Ammon's horn (tissue), 1 donor: ENCODE measurements at regions not wholly inside any gene's neighbourhood (a gene's known extent, or its start where the extent isn't known, plus 50 kb on each side); places are given as distances from the start of the nearest gene placed in this dataset.
A peak's percentile ranks its signal among the peaks of the same experiment; 100 is the strongest.

Experiments
- DNase-seq: peaks from one replicate; pipeline ENCODE4 v3.0.0-alpha.2; 2016; ENCODE audit warnings: low spot score

DNA sequence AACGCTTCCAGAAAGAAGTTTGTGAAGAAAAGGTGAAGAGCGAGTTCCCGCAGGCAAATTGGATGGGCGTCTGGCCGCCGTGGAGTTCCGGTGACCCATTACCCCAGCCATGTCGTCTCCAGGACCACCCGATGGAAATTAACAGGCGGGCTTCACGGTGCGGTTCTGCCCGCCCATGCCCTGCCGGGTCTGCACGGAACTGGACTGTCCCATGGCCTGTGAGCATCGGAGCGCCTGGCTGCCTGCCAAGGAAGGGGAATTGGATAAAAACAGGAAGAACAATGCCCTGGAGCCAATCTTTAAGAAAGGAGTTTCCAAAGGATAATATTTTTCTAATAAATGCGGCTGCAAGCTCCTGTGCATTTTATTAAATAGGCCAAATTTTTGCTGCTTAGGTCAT lies 319.8 kb upstream of the SLC7A11 start:
- no peak for DNase-seq

DNA sequence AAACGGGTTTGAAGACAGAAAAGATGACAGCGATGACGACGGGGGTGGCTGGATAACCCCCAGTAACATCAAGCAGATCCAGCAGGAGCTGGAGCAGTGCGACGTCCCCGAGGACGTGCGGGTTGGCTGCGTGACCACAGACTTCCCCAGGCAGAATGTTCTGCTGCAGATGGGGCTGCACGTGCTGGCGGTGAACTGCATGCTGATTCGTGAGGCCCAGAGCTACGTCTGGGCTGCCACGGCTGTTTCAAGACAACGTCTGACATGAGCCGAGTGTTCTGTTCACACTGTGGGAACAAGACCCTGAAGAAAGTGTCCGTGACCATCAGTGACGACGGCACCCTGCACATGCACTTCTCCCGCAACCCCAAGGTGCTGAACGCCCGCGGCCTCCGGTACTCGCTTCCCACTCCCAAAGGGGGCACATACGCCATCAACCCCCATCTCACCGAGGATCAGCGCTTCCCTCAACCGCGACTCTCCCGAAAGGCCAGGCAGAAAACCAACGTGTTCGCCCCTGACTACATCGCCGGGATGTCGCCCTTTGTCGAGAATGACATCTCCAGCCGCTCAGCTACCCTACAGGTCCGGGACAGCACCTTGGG lies 319.2 kb upstream of the SLC7A11 start:
- DNase-seq = no peak

DNA sequence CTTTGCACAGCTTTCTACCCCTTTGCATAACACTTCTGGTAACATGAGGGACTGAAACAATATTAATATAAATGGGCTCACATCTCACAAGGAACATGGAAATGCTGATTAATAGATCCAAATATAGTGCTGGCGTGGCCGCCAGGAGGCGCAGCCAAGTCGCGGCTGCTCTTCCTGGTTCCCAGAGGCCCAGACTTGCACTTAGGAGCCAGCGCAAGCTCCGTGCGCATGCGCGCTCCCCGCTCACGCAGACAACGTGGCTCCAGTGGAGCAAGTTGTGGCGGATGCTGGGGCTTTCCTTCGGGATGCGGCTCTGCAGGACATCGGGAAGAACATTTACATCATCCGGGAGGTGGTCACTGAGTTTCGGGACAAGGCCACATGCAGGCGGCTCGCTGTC lies 318.3 kb upstream of the SLC7A11 start:
- no peak for DNase-seq

DNA sequence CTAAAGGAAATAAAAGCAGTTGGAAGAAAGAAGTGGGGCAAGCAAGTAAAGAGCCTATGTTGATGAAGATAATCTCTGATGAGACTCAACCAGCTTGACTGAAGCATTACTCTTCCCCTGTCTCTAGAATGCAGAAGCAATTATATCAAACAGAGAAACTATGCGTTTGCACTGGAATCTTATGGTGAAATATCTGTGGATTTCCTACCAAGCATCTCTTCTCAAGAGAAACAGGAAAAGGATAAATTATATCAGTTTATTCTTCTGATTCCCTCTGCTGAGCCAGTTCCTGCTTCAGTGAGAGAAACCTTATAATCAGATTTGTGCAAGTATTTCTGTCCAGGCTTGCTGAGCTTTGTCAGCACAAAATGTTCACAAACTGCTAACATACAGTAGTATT lies 316.7 kb upstream of the SLC7A11 start:
- DNase-seq = no peak

DNA sequence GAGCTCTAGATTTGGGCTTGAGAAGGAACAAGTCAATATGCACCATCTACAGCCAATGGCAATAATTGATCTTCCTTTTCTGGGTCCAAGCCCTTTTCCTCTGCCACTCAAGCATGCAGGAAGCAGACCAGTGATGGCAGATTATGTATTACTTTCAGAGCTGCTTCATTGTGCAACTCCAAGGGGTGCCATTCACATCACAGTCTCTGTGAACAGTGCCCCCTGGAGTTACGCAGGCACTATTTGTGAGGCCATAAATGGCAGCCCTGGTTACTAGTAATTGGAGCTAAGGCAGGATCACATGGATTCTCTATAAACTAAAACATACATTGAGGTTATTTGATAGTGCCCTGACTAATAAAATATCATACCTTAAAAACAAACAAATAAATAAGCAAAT lies 313.4 kb upstream of the SLC7A11 start:
- no peak for DNase-seq

DNA sequence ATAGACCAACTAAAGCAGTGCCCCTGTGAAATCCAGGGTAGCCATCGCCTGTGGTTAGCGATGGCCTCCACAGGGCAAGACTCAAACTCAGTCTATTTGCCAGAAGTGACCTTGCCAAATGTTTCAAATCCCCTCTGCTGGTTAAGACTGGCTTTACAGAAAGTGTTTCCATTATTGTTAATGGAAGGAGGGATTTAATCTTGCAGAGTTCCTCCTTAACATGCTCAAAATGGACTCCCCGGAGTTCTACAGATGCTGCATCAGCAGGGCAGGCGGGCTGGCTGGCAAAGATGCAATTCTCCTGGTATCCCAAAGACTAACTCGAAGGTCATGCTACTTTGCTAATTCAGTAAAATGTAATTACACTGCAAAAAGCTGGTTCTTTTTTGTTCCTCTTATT lies 313.0 kb upstream of the SLC7A11 start:
- no peak for DNase-seq

DNA sequence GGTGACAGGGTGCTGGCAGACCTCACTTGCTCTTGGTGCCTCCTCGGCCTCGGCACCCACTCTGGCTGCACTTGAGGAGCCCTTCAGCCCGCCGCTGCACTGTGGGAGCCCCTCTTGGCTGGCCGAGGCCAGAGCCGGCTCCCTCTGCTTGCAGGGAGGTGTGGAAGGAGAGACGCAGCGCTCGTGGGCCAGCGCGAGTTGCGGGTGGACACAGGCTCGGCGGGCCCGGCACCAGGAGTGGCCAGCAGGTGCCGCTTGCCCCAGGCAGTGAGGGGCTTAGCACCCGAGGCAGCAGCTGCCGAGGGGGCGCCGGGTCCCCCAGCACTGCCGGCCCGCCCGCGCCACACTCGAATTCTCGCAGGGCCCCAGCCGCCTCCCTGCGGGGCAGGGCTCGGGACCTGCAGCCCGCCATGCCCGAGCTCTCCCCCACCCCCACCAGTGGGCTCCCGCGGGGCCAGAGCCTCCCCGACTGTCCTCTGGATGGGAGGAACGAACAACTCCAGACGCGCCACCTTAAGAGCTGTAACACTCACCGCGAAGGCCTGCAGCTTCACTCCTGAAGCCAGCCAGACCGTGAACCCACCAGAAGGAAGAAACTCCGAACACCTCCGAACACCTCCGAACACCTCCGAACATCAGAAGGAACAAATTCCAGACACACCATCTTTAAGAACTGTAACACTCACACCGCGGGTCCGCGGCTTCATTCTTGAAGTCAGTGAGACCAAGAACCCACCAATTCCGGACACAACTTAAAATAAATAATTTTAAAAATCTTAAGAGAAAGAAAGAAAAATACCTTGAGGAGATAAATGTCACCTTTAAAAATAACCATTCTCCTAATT lies 311.1 kb upstream of the SLC7A11 start:
- no peak for DNase-seq

DNA sequence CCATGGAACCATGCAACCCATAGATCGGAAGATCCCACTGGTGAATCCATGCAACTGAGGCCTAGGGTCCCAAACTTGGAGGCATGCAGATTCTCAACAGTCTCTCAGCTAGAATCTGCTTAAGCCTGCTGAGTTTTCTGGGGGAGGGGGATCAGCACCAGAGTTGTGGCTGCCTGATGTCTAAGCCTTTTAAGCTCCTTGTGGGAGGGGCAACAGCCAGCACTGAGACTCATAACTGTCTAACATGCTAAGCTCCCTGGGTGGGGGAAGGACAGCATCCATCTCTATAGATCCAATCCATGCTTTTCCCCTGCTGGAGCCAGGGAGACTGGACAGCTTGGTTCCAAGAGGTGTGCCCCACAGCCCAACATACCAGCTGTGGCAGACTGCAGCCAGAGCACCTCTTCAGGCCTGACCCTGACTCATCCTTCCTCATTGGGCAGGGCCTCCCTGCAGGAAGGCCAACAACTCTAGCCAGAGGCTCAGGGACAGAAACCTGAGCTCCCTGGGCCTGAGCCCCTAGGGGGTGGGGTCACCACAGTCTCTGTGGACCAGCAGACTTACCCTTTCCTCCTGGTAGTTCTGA lies 300.1 kb upstream of the SLC7A11 start:
- no peak for DNase-seq

DNA sequence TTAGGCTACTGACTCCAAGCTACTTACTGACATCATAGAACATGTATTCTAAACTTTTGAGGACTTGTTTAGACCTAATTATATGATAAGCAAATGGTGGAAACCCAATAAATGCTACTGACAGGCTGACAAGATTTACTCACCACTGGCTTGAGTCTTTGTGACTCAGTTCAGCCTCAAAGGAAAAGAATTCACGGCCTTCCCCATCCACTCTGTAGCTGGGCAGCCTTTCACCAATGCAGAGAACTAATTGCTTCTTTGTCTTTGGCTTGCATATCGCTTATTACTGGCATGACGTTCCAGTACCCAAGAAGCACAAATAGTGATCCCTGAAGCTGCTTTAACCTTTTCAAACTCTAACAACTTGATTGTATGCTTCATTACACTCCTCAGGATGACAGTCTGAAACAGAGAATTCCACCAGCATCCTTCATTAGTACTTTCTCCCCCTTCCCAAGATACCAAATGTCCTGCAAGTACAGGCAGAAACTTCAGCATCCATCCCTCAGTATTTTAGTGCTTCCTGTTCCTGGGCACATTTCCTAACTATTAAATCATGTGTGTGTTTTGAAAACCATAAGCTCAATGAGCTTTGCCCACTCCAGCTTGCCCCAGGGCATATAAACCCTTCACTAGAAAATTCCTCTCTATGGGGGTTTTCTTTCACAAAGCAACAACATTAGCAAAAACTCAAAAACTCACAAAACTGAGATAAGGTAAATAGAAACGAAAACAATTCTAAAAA lies 298.1 kb upstream of the SLC7A11 start:
- DNase-seq = no peak

DNA sequence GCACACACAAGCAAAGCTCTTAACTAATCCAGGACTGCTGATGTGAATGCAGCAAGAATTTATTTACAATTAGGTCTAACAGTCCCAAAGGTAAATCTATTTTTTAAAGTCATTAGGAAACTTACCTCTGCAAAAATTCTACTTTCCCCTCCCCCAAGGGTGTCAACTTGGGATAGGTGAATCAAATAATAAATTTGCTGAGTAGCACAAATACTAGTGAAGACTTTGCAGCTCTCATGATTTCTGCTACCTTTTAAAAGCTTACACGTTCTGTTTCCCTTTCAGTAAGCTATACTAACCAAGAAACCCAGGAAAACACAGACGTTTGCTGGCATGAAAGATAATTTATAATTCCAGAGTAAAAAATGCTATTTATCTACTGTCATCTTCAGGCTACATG lies 296.6 kb upstream of the SLC7A11 start:
- no peak for DNase-seq

DNA sequence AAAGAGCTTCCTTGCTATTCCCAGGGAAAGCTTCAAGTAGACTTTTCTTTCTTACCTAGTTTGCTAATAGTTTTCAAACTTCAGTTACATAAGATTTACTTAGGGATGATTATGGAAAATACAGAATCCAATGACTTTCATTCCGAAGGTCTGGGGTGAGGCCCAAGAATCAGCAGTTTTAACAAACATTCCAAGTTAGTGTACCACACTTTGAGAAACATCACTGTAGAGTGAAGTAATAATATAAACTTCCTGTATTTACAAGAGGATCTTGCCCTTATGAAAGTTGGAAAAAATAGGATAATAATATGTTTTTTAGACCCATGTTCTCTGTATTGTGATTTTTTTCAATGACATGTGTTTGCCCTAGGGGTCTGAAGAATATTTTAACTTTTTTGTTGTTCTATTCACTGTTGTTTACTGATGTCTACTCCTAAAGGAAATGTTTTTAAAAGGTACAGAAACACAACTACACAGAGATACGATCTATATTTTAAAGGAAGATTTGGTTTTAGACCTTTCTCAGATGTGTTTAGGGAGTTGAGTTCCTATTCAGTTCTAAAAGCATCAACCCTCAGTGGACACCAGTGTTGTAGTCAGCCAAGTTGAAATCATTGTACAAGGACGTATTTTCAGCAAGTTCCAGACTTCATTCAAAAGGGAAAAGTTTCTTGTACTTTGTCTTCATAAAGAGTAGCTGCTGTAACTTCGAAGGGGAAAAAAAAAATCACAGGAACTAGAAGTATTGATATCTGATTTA lies 295.8 kb upstream of the SLC7A11 start:
- no peak for DNase-seq

DNA sequence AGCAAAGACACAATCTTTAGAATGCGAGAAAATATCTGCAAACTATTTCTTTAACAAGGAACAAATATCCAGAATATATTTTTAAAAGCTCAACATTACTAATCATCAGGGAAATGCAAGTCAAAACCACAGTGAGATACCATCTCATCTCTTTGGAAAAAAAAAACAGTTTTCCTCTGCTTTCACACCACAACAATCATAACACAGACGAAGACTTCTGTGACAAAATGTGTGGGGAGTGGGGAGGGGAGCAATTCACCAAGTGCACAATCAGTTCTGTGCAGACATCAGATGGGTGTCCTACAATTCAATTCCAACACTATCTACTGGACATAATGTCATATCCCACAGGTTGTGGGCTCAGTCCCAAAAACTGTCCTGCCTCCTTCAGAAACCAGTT lies 293.2 kb upstream of the SLC7A11 start:
- no peak for DNase-seq

DNA sequence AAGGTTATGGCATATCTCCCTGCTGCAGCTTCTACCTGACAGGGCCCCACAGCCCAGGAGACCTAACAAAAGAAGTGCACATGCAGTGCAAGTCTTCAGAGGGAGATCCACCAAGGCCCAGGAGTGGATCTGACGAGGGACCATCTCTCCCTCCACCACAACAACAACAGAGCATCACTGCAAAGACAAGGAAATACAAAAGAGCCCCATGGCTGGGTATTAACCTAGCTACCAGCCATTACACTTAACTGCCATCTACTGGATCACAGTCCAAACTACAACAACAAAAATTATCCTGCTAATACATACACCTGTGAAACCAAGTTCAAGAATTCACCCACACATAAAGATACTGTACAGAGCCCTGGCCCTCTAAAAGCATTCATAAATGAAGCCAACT lies 280.2 kb upstream of the SLC7A11 start:
- no peak for DNase-seq

DNA sequence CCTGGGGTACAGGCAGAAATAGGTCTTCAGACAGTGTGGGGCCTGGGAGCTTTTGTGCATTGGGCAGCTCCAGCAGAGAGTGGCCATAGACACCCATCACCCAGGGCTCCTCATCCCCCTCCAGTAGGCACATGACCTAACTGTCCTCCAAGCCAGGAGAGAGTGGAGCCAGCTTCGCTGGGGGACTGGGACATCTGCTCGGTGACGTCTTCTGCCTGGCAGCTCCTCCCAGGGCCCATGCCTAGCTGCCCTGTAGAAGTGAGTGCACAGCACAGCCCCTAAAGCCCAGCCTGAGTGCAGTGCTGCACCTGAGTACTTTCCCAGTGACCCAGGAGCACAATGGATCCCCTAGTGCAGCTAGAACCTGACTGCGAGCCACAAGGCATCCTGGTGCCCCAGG lies 279.7 kb upstream of the SLC7A11 start:
- no peak for DNase-seq

DNA sequence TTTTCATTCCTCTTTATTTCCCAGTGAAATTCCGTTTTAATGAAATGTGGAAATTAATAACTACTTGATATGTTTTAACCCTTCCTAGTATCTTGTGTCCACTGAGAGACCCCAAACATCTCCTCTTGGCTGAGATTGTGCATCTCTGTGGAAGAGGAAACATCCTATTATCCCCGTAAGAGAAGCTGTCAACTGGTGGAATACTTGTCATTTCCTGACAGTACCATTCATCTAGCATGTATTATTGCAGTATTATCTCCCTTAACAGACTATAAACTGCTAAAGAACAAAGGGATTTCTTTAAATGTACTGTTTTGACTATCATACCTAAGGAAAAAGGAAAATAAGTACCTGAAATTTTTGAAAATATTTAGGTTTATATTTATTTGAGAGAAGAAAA lies 277.3 kb upstream of the SLC7A11 start:
- DNase-seq = no peak

DNA sequence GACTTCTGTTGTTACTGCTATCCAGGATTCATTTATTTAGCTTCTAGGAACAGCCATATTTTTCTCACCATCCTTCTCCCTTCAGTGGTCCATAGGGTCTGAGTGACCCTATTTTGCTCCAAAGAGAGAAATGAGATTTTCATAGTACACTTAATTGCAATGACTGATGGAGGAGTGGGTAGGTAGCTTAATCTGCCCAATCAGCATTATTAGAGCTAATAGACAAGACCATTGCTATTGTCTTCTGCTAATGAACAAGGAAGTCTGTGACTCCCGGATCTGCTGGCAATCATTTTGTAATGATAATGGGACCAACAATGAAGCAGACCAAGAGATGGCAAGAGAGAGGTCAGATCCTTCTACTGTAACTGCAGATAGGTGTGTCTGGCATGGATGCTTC lies 271.4 kb upstream of the SLC7A11 start:
- no peak for DNase-seq

DNA sequence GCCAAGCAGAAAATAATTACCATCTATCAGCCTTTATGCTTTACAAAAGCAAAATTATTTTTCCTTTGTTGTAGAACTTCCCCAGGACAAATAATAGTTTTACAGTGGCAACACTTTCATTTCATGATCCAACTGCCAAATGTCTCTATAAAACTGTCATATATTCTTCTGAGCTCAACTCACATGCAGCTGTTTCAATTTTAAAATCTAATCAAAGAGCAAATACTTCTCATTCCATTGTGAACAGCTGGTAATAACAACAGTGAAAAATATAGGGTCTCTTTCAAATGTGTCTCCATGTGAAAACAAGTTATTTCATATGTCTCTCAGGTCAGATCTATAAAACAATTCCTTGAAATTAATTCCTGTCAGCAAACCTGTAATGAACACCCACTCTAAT lies 270.6 kb upstream of the SLC7A11 start:
- DNase-seq = no peak

DNA sequence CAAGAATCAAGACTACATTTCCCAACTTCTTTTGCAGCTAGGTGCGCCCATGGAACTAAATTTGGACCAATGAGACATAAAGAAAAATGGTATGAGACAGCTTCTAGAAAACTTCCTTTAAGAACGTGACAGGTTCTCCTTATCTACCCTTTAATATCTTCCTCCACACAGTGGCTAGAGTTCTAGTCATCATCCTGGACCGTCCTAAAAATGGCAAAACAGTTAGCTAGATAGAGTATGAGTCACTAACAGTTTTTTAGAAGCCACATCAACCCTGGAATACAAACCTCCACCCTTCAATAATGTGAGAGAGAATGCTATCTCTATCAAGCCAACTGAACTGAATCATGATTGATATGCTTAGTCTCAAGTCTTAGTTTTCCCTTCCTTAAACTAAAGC lies 267.9 kb upstream of the SLC7A11 start:
- DNase-seq = no peak

DNA sequence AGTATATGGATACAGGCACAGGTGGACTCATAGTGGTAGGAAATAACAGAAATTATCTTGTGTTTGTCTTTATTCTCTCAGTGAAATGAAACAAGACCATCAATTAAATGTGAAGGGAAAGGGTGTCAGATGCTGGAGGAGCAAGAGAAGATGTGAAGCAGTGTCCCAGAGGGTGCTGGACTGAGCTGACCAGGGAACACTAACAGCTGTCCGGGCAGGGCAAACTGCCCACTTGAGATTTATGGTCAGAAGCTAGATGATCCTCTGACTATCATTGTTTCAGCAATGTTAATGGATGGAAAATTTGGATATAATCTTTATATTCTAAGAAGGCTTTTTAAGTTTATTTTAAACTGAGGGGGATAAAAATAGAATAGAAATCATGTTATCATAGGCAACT lies 267.2 kb upstream of the SLC7A11 start:
- DNase-seq = no peak

DNA sequence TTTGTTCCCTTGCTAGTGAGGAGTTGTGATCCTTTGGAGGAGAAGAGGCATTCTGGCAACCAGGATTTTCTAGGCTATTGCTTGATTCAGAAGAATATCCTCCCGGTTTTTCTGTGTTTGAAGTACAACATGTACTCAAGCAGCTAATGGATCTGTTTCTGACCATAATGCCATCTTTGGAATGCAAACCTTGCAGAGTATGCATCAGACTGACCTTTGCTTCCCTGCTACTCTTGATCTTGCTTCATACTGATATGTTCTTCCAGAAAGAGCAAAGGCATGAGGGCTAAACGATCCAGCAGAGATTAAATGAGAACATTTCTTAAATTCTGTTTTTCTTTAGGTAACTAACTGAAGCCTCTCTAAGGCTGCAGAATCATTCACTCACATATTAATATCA lies 265.4 kb upstream of the SLC7A11 start:
- DNase-seq = no peak

DNA sequence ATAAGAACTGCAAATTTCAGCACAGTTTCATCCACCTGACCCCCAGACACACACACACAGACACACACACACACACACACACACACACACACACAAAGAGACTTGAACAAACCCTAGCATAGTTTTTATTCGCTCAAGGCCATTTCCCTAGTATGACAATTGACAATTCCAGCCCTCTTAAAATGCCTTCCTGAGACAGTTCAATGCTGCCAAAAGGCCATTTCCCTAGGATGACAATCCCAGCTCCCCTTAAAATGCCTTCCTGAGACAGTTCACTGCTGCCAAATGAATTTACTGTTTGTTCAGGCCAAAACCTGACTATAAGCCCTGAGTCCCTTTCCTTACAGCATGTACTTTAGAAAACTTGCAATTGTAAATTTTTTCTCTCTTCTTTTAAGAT lies 259.5 kb upstream of the SLC7A11 start:
- DNase-seq = no peak

DNA sequence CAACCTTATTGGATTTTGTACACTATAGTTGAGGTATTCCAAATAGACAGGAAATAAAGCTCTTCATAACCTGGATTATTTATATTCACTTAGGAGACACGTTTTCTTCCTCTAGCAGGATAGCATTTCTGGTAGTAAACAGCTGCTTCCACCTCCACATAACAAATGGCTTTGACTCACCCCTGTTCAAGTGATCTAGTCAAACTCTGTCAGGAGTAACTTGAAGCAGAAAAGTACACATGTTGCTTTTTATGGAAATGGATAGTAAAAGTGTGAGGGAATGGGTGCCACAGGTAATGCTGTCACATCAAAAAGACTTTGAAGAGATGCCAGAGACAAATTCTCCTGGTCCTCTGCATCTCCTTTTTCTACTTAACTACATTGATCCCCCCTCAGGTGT lies 258.7 kb upstream of the SLC7A11 start:
- DNase-seq = peak; percentile 27
